ENCODE measurements at regions not wholly inside any gene's neighbourhood (a gene's known extent, or its start where the extent isn't known, plus 50 kb on each side); places are given as distances from the start of the nearest gene placed in this dataset.

- Histone ChIP-seq H3K4me3 (ENCODE audit: low read length) (no peak overlapping the region), H3K4me2 (ENCODE audit: low read length) (no peak overlapping the region), H3K9me3 (ENCODE audit: control insufficient read depth, insufficient read depth, low read length) (no peaks in the 10 kb centered on the region; the same call in 1 of the 2 replicates), H3K36me3 (ENCODE audit: control insufficient read depth, low read length) (no peaks in the 10 kb centered on the region), H3F3A (ENCODE audit: control insufficient read depth, insufficient read depth) (no peaks in the 10 kb centered on the region), H3K27me3 (ENCODE audit: control insufficient read depth, low read length) (no peaks in the 10 kb centered on the region), H3K9me2 (replicated peaks; ENCODE audit: control insufficient read depth, low read length) (no peaks in the 10 kb centered on the region), H3K79me2 (ENCODE audit: control insufficient read depth, low read length) (no peaks in the 10 kb centered on the region), H3K27ac (ENCODE audit: low read depth, low read length) (no peak overlapping the region), H3K4me1 (ENCODE audit: control insufficient read depth, low read length) (no peaks in the 10 kb centered on the region), H4K20me1 (ENCODE audit: control insufficient read depth, insufficient read depth, low read depth, low read length) (no peaks in the 10 kb centered on the region)
- TF ChIP-seq, protein P1, sequence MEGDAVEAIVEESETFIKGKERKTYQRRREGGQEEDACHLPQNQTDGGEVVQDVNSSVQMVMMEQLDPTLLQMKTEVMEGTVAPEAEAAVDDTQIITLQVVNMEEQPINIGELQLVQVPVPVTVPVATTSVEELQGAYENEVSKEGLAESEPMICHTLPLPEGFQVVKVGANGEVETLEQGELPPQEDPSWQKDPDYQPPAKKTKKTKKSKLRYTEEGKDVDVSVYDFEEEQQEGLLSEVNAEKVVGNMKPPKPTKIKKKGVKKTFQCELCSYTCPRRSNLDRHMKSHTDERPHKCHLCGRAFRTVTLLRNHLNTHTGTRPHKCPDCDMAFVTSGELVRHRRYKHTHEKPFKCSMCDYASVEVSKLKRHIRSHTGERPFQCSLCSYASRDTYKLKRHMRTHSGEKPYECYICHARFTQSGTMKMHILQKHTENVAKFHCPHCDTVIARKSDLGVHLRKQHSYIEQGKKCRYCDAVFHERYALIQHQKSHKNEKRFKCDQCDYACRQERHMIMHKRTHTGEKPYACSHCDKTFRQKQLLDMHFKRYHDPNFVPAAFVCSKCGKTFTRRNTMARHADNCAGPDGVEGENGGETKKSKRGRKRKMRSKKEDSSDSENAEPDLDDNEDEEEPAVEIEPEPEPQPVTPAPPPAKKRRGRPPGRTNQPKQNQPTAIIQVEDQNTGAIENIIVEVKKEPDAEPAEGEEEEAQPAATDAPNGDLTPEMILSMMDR (IDR thresholded peaks at IDR 0.05; ENCODE audit: low read depth, low read length, poor library complexity, severe bottlenecking), result no peak
- no peak for TF ChIP-seq EZH2phosphoT487 (IDR thresholded peaks at IDR 0.05; ENCODE audit: borderline replicate concordance, low read length)
Measured at GRCh38 chr11:97745515-97746050, 1275.2 kb upstream of the CNTN5 start.

- TF ChIP-seq, protein P1 (IDR thresholded peaks at IDR 0.05; ENCODE audit: low read depth, low read length, poor library complexity, severe bottlenecking), result no peak
- TF ChIP-seq EZH2phosphoT487 (IDR thresholded peaks at IDR 0.05; ENCODE audit: borderline replicate concordance, low read length), result no peak
- H3K9me2 ChIP-seq (replicated peaks; ENCODE audit: control insufficient read depth, low read length), result no peaks in the 10 kb centered on the region
- peaks cover under 1% of the 10 kb centered on the region; the same call in 1 of the 2 replicates for H3K9me3 ChIP-seq (ENCODE audit: control insufficient read depth, insufficient read depth, low read length)
- H3K27ac ChIP-seq (ENCODE audit: low read depth, low read length), result no peak overlapping the region
- no peaks in the 10 kb centered on the region for H3F3A ChIP-seq (ENCODE audit: control insufficient read depth, insufficient read depth)
- no peaks in the 10 kb centered on the region for H3K36me3 ChIP-seq (ENCODE audit: control insufficient read depth, low read length)
- no peaks in the 10 kb centered on the region for H3K4me1 ChIP-seq (ENCODE audit: control insufficient read depth, low read length)
- no peak overlapping the region for H3K4me3 ChIP-seq (ENCODE audit: low read length)
- H3K27me3 ChIP-seq (ENCODE audit: control insufficient read depth, low read length), result no peaks in the 10 kb centered on the region
- H3K4me2 ChIP-seq (ENCODE audit: low read length), result no peak overlapping the region
- no peaks in the 10 kb centered on the region for H4K20me1 ChIP-seq (ENCODE audit: control insufficient read depth, insufficient read depth, low read depth, low read length)
- H3K79me2 ChIP-seq (ENCODE audit: control insufficient read depth, low read length), result no peaks in the 10 kb centered on the region
Measured at GRCh38 chr11:97746818-97747217, 1273.9 kb upstream of the CNTN5 start.

DNA sequence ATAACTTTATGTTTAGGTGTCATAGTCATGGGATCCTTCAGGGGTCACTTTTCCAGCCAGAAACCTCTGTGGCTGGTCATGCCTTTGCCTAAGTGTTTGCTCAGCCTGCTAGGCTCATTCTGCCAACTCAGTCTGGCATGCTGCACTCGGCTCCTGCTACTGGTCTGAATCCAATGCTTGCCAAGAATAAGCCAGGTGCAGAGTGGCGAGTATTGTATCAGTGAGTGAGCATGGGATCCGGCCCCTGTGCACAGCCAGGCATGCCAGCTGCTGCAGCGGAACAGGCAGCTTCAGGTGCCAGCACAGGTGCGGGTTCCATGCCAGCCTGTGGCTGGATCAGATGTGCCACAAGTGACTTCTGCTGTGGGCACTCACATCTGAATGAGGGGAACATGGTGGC lies 1269.3 kb upstream of the CNTN5 start:
- Histone ChIP-seq H3F3A (ENCODE audit: control insufficient read depth, insufficient read depth) (no peaks in the 10 kb centered on the region), H3K4me2 (ENCODE audit: low read length) (no peak overlapping the region), H3K9me3 (ENCODE audit: control insufficient read depth, insufficient read depth, low read length) (peaks cover 3% of the 10 kb centered on the region; the same call in 1 of the 2 replicates), H3K36me3 (ENCODE audit: control insufficient read depth, low read length) (no peaks in the 10 kb centered on the region), H3K27ac (ENCODE audit: low read depth, low read length) (no peak overlapping the region), H4K20me1 (ENCODE audit: control insufficient read depth, insufficient read depth, low read depth, low read length) (no peaks in the 10 kb centered on the region), H3K27me3 (ENCODE audit: control insufficient read depth, low read length) (no peaks in the 10 kb centered on the region), H3K4me1 (ENCODE audit: control insufficient read depth, low read length) (no peaks in the 10 kb centered on the region), H3K4me3 (ENCODE audit: low read length) (no peak overlapping the region), H3K79me2 (ENCODE audit: control insufficient read depth, low read length) (no peaks in the 10 kb centered on the region), H3K9me2 (replicated peaks; ENCODE audit: control insufficient read depth, low read length) (no peaks in the 10 kb centered on the region)
- no peak for TF ChIP-seq EZH2phosphoT487 (IDR thresholded peaks at IDR 0.05; ENCODE audit: borderline replicate concordance, low read length)
- TF ChIP-seq, protein P1 (IDR thresholded peaks at IDR 0.05; ENCODE audit: low read depth, low read length, poor library complexity, severe bottlenecking), result no peak
